ENCODE measurements at regions not wholly inside any gene's neighbourhood (a gene's known extent, or its start where the extent isn't known, plus 50 kb on each side); places are given as distances from the start of the nearest gene placed in this dataset.

- TF ChIP-seq, protein P1, sequence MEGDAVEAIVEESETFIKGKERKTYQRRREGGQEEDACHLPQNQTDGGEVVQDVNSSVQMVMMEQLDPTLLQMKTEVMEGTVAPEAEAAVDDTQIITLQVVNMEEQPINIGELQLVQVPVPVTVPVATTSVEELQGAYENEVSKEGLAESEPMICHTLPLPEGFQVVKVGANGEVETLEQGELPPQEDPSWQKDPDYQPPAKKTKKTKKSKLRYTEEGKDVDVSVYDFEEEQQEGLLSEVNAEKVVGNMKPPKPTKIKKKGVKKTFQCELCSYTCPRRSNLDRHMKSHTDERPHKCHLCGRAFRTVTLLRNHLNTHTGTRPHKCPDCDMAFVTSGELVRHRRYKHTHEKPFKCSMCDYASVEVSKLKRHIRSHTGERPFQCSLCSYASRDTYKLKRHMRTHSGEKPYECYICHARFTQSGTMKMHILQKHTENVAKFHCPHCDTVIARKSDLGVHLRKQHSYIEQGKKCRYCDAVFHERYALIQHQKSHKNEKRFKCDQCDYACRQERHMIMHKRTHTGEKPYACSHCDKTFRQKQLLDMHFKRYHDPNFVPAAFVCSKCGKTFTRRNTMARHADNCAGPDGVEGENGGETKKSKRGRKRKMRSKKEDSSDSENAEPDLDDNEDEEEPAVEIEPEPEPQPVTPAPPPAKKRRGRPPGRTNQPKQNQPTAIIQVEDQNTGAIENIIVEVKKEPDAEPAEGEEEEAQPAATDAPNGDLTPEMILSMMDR (IDR thresholded peaks at IDR 0.05; ENCODE audit: borderline replicate concordance, control extremely low read depth, extremely low read depth, insufficient read depth, missing control alignments): no peak
- DNase-seq (ENCODE audit: low spot score): no peak
- in situ Hi-C loops (cut with MboI; ENCODE audit: low sequenced_read_pairs, unreplicated experiment): no loop called here
These were observed 409.7 kb downstream of the SOX2 start for GRCh38 chr3:182121401-182121800.

GRCh38 chr3:182122779-182123178, 411.1 kb downstream of the SOX2 start:
- no peak for DNase-seq (ENCODE audit: low spot score)
- TF ChIP-seq, protein P1 (IDR thresholded peaks at IDR 0.05; ENCODE audit: borderline replicate concordance, control extremely low read depth, extremely low read depth, insufficient read depth, missing control alignments): no peak
- in situ Hi-C loops (cut with MboI; ENCODE audit: low sequenced_read_pairs, unreplicated experiment): no loop called here

DNA sequence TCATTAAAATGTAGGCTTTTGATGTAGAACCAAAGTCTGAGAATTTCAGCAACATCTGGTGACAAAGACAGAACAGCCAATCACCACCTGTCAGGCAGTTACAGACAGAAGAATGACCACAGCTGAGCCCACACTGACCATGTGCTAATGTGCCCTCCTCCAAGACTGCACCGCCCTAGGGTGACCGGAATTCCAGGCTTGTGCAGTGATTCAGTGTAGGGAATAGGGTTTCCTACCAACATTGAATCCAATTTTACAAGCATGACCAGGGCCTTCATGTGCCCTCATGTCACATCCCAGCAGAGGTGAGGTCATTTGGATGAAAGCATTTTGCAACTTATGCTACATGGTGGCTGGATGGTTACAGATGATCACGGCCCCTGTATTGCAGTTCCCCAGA, 412.5 kb downstream of the SOX2 start:
- no peak for DNase-seq (ENCODE audit: low spot score)
- in situ Hi-C loops (cut with MboI; ENCODE audit: low sequenced_read_pairs, unreplicated experiment): no loop called here

DNA sequence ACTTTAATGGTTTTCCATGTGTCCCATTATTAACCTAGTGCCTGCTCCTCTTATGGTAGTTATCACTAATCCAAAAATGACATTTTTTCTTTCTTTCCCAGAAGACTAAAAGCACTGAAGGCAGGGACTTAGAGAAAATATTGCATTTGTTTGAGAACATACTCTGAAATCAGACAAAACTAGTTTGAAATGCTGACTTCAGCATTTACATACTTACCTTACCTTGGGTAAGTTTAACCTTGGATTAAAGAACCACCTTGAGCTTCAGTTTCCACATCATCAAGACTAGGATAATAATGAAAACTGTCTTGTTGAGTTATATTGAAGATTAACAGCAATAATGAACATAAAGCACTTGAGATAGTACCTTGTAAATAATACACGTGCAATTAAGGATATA, 413.0 kb downstream of the SOX2 start:
- no peak for DNase-seq (ENCODE audit: low spot score)
- in situ Hi-C loops (cut with MboI; ENCODE audit: low sequenced_read_pairs, unreplicated experiment): no loop called here
- TF ChIP-seq, protein P1 (IDR thresholded peaks at IDR 0.05; ENCODE audit: borderline replicate concordance, control extremely low read depth, extremely low read depth, insufficient read depth, missing control alignments): no peak

More for the DNA sequence above, 412.5 kb downstream of the SOX2 start:
- TF ChIP-seq, protein P1 (IDR thresholded peaks at IDR 0.05; ENCODE audit: borderline replicate concordance, control extremely low read depth, extremely low read depth, insufficient read depth, missing control alignments): no peak

GRCh38 chr3:182129740-182130139, 418.0 kb downstream of the SOX2 start:
- TF ChIP-seq, protein P1 (IDR thresholded peaks at IDR 0.05; ENCODE audit: borderline replicate concordance, control extremely low read depth, extremely low read depth, insufficient read depth, missing control alignments): no peak
- no peak for DNase-seq (ENCODE audit: low spot score)
- in situ Hi-C loops (cut with MboI; ENCODE audit: low sequenced_read_pairs, unreplicated experiment): no loop called here

DNA sequence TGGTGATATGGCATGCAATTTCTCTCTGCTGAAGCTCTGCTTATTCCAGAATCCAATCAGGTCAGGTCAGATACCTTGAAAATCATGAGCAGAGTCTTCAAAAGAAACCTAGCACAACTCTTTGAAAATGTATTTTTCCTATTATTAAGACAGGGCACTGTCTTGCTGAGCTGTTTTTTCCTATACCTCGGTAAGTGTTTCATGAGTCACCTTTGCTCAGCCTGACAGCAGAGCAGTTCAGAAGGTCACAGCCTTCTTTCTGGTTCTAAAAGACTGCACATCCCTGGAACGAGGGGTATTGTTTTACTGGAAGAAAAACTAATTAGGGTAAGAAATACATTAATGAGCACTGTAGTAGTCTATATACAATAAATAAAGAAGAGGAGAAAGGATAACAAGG, 422.0 kb downstream of the SOX2 start:
- DNase-seq (ENCODE audit: low spot score): no peak
- TF ChIP-seq, protein P1 (IDR thresholded peaks at IDR 0.05; ENCODE audit: borderline replicate concordance, control extremely low read depth, extremely low read depth, insufficient read depth, missing control alignments): no peak
- in situ Hi-C loops (cut with MboI; ENCODE audit: low sequenced_read_pairs, unreplicated experiment): no loop called here

DNA sequence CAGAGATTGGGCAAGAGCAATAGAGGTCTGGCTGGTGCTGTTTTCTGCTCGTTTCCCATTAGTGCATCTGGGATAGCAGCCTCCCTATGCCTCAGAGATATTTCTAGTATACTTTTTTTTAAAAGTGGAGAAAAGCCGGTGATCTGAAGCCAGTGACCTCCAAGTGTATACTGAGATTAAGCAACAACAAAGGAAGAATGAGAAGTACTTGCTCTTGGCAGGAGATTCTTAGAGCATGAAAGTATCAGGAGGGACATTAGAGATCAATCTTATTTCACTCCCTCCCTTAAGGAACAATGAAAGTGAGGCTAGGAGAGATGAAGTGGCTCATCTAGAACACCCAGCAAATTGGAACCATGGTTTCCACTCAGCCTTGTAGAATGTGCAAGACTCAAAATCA, 423.3 kb downstream of the SOX2 start:
- no peak for DNase-seq (ENCODE audit: low spot score)
- in situ Hi-C loops (cut with MboI; ENCODE audit: low sequenced_read_pairs, unreplicated experiment): no loop called here
- TF ChIP-seq, protein P1 (IDR thresholded peaks at IDR 0.05; ENCODE audit: borderline replicate concordance, control extremely low read depth, extremely low read depth, insufficient read depth, missing control alignments): no peak
